GM23338 (cell line): ENCODE measurements at regions not wholly inside any gene's neighbourhood (a gene's known extent, or its start where the extent isn't known, plus 50 kb on each side); places are given as distances from the start of the nearest gene placed in this dataset.

Experiments used
- ATAC-seq: fragments of 200-7000 bp; cut with Tn5 transposase; 3 replicates; pipeline ENCODE4 v1.9.1; 2020
- DNase-seq: peaks from one replicate; pipeline ENCODE4 v3.0.0-alpha.2; 2015; ENCODE audit warnings: low spot score
- H2AFZ ChIP-seq: fragments of 200-600 bp; sonication (generic); 2 replicates; pipeline ENCODE4 v1.8.0; 2016; ENCODE audit warnings: antibody characterized with exemption, mild to moderate bottlenecking, moderate library complexity
- H3F3A ChIP-seq: fragments of 200-600 bp; sonication (generic); replicated peaks from 2 replicates; pipeline ENCODE4 v1.8.0; 2017; ENCODE audit warnings: antibody characterized with exemption, mixed run types, low read depth
- H3K27ac ChIP-seq: fragments of 200-600 bp; sonication (generic); 2 replicates; pipeline ENCODE4 v1.6.1; 2016; ENCODE audit warnings: low read depth
- H3K27me3 ChIP-seq: fragments of 200-600 bp; sonication (generic); 2 replicates; pipeline ENCODE4 v1.8.0; 2016; ENCODE audit warnings: mild to moderate bottlenecking, mixed run types, moderate library complexity; ENCODE audit not compliant: insufficient read depth
- H3K36me3 ChIP-seq: fragments of 200-600 bp; sonication (generic); 2 replicates; pipeline ENCODE4 v1.8.0; 2016; ENCODE audit warnings: mild to moderate bottlenecking; ENCODE audit not compliant: insufficient read depth
- H3K4me1 ChIP-seq: fragments of 200-600 bp; sonication (generic); 2 replicates; pipeline ENCODE4 v1.8.0; 2016; ENCODE audit warnings: mild to moderate bottlenecking, moderate library complexity; ENCODE audit not compliant: insufficient read depth
- H3K4me2 ChIP-seq: fragments of 200-600 bp; sonication (generic); 2 replicates; pipeline ENCODE4 v1.7.1; 2017; ENCODE audit warnings: mixed run types
- H3K4me3 ChIP-seq: fragments of 200-600 bp; sonication (generic); 2 replicates; pipeline ENCODE4 v1.6.1; 2016; ENCODE audit warnings: mixed run types
- H3K79me2 ChIP-seq: fragments of 200-600 bp; sonication (generic); replicated peaks from 2 replicates; pipeline ENCODE4 v1.8.0; 2017; ENCODE audit warnings: mild to moderate bottlenecking; ENCODE audit not compliant: insufficient read depth
- H3K9me2 ChIP-seq: fragments of 200-600 bp; sonication (generic); 2 replicates; pipeline ENCODE4 v1.8.0; 2017; ENCODE audit not compliant: insufficient read depth
- H4K20me1 ChIP-seq: fragments of 200-600 bp; sonication (generic); replicated peaks from 2 replicates; pipeline ENCODE4 v1.8.0; 2017; ENCODE audit warnings: mild to moderate bottlenecking; ENCODE audit not compliant: insufficient read depth
- H3K27ac Mint-ChIP-seq: 2 replicates; pipeline ENCODE4 v1.8.0; 2020; ENCODE audit warnings: inconsistent platforms, mild to moderate bottlenecking, moderate library complexity, mixed read lengths
- H3K27me3 Mint-ChIP-seq: 3 replicates; pipeline ENCODE4 v1.8.0; 2022; ENCODE audit warnings: low read depth, mild to moderate bottlenecking, moderate library complexity, mixed read lengths, inconsistent platforms; ENCODE audit not compliant: insufficient read depth, poor library complexity
- H3K36me3 Mint-ChIP-seq: 3 replicates; pipeline ENCODE4 v1.8.0; 2021; ENCODE audit warnings: low read depth, mild to moderate bottlenecking, inconsistent platforms, moderate library complexity, mixed read lengths
- H3K4me1 Mint-ChIP-seq: 3 replicates; pipeline ENCODE4 v1.8.0; 2020; ENCODE audit warnings: mild to moderate bottlenecking, inconsistent platforms, mixed read lengths
- H3K4me3 Mint-ChIP-seq: 3 replicates; pipeline ENCODE4 v1.8.0; 2021; ENCODE audit warnings: moderate library complexity, mild to moderate bottlenecking, inconsistent platforms, mixed read lengths
- H3K9me3 Mint-ChIP-seq: 3 replicates; pipeline ENCODE4 v1.8.0; 2020; ENCODE audit warnings: moderate library complexity, mild to moderate bottlenecking, inconsistent platforms, mixed read lengths
- CREB1 ChIP-seq: fragments of 250-450 bp; sonication (Bioruptor Pico); IDR thresholded peaks from 2 replicates; pipeline ENCODE4 v1.5.0; 2020; ENCODE audit warnings: low read depth, mild to moderate bottlenecking, moderate library complexity
- CTCF ChIP-seq, 2 experiments: fragments of 200-600 bp in 1 of 2; sonication (generic) in 1 of 2; conservative IDR thresholded peaks; 2 replicates each; pipeline versions ENCODE4 v1.5.1 to v1.6.1; 2016 to 2017; ENCODE audit warnings: antibody characterized with exemption in 2 of 2, low read depth in 2 of 2, mild to moderate bottlenecking in 2 of 2, moderate library complexity in 1 of 2
- EZH2 ChIP-seq: fragments of 200-600 bp; sonication (generic); IDR thresholded peaks from one replicate; pipeline ENCODE4 v1.8.0; 2017; ENCODE audit warnings: antibody characterized with exemption, mild to moderate bottlenecking, low read depth; ENCODE audit not compliant: unreplicated experiment
- EZH2phosphoT487 ChIP-seq: fragments of 200-600 bp; sonication (generic); IDR thresholded peaks from one replicate; pipeline ENCODE4 v1.8.1; 2018; ENCODE audit warnings: antibody characterized with exemption; ENCODE audit not compliant: unreplicated experiment
- JUNB ChIP-seq: IDR thresholded peaks from one replicate; pipeline ENCODE4 v1.6.1; 2016; ENCODE audit warnings: antibody characterized with exemption; ENCODE audit not compliant: unreplicated experiment
- NANOG ChIP-seq: IDR thresholded peaks from 2 replicates; pipeline ENCODE4 v1.6.1; 2016; ENCODE audit warnings: antibody characterized with exemption, borderline replicate concordance
- POLR2AphosphoS5 ChIP-seq: IDR thresholded peaks from 2 replicates; pipeline ENCODE4 v1.6.1; 2016; ENCODE audit warnings: antibody characterized with exemption, low read depth
- STAT1 ChIP-seq: IDR thresholded peaks from one replicate; pipeline ENCODE4 v1.6.1; 2016; ENCODE audit warnings: antibody characterized with exemption; ENCODE audit not compliant: unreplicated experiment
- ZNF114 ChIP-seq: fragments of 250-450 bp; sonication (Bioruptor Pico); IDR thresholded peaks from 2 replicates; pipeline ENCODE4 v1.5.0; 2020; ENCODE audit warnings: mild to moderate bottlenecking, moderate library complexity
- ZNF331 ChIP-seq: fragments of 250-450 bp; sonication (Bioruptor Pico); IDR thresholded peaks from 2 replicates; pipeline ENCODE4 v1.5.0; 2020; ENCODE audit warnings: low read depth, mild to moderate bottlenecking, moderate library complexity
- ZNF462 ChIP-seq: fragments of 250-450 bp; sonication (Bioruptor Pico); IDR thresholded peaks from 2 replicates; pipeline ENCODE4 v1.5.0; 2020; ENCODE audit warnings: mild to moderate bottlenecking, moderate library complexity
- TF ChIP-seq, protein P1 (sequence below): IDR thresholded peaks from 2 replicates; pipeline ENCODE4 v1.6.1; 2016; ENCODE audit warnings: antibody characterized with exemption
- TF ChIP-seq, protein P2 (sequence below): IDR thresholded peaks from one replicate; pipeline ENCODE4 v1.6.1; 2018; ENCODE audit warnings: antibody characterized with exemption; ENCODE audit not compliant: unreplicated experiment

- no peak overlapping the region for H3K4me3 ChIP-seq
- no peaks in the 10 kb centered on the region for H3K4me1 ChIP-seq
- H3K27me3 ChIP-seq = no peaks in the 10 kb centered on the region
- no peak overlapping the region for H2AFZ ChIP-seq
- H3F3A ChIP-seq = no peaks in the 10 kb centered on the region
- no peaks in the 10 kb centered on the region for H4K20me1 ChIP-seq
- no peaks in the 10 kb centered on the region for H3K36me3 ChIP-seq
- H3K4me1 Mint-ChIP-seq = no peaks in the 10 kb centered on the region
- no peaks in the 10 kb centered on the region for H3K79me2 ChIP-seq
- no peak overlapping the region for H3K4me2 ChIP-seq
- H3K9me3 Mint-ChIP-seq = peaks cover 99% of the 10 kb centered on the region
- no peak overlapping the region for H3K4me3 Mint-ChIP-seq
- ATAC-seq (no peak), DNase-seq (no peak)
- H3K27ac ChIP-seq = no peak overlapping the region
- H3K36me3 Mint-ChIP-seq = peaks cover 32% of the 10 kb centered on the region
- no peak overlapping the region for H3K27ac Mint-ChIP-seq
- no peaks in the 10 kb centered on the region for H3K9me2 ChIP-seq
- TF ChIP-seq, protein P1, sequence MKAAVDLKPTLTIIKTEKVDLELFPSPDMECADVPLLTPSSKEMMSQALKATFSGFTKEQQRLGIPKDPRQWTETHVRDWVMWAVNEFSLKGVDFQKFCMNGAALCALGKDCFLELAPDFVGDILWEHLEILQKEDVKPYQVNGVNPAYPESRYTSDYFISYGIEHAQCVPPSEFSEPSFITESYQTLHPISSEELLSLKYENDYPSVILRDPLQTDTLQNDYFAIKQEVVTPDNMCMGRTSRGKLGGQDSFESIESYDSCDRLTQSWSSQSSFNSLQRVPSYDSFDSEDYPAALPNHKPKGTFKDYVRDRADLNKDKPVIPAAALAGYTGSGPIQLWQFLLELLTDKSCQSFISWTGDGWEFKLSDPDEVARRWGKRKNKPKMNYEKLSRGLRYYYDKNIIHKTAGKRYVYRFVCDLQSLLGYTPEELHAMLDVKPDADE = no peak
- TF ChIP-seq NANOG (no peak), POLR2AphosphoS5 (no peak), STAT1 (no peak), ZNF331 (CRISPR knock-in tag) (no peak), ZNF114 (no peak), EZH2 (no peak), EZH2phosphoT487 (no peak), JUNB (no peak), CTCF (conservative IDR thresholded peaks at IDR 0.05; ENCODE audit: low read depth in 2 of 2) (no peak), ZNF462 (CRISPR knock-in tag) (no peak), CREB1 (CRISPR knock-in tag) (no peak)
- TF ChIP-seq, protein P2, sequence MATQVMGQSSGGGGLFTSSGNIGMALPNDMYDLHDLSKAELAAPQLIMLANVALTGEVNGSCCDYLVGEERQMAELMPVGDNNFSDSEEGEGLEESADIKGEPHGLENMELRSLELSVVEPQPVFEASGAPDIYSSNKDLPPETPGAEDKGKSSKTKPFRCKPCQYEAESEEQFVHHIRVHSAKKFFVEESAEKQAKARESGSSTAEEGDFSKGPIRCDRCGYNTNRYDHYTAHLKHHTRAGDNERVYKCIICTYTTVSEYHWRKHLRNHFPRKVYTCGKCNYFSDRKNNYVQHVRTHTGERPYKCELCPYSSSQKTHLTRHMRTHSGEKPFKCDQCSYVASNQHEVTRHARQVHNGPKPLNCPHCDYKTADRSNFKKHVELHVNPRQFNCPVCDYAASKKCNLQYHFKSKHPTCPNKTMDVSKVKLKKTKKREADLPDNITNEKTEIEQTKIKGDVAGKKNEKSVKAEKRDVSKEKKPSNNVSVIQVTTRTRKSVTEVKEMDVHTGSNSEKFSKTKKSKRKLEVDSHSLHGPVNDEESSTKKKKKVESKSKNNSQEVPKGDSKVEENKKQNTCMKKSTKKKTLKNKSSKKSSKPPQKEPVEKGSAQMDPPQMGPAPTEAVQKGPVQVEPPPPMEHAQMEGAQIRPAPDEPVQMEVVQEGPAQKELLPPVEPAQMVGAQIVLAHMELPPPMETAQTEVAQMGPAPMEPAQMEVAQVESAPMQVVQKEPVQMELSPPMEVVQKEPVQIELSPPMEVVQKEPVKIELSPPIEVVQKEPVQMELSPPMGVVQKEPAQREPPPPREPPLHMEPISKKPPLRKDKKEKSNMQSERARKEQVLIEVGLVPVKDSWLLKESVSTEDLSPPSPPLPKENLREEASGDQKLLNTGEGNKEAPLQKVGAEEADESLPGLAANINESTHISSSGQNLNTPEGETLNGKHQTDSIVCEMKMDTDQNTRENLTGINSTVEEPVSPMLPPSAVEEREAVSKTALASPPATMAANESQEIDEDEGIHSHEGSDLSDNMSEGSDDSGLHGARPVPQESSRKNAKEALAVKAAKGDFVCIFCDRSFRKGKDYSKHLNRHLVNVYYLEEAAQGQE = no peak
- H3K27me3 Mint-ChIP-seq = peaks cover 8% of the 10 kb centered on the region
Measured at GRCh38 chr12:34388636-34389377, 366.5 kb downstream of the ALG10 start.
